AG09319 (cell line): ENCODE measurements at regions not wholly inside any gene's neighbourhood (a gene's known extent, or its start where the extent isn't known, plus 50 kb on each side); places are given as distances from the start of the nearest gene placed in this dataset.

ENCODE experiments used
- DNase-seq: peaks from one replicate; pipeline ENCODE4 v3.0.0-alpha.2; 2010; ENCODE audit warnings: low read depth; ENCODE audit errors: extremely low read depth
- CTCF ChIP-seq: IDR thresholded peaks from 2 replicates; pipeline ENCODE4 v1.5.1; 2011; ENCODE audit warnings: low read depth, mild to moderate bottlenecking, inconsistent platforms, low read length, moderate library complexity

GRCh38 chr5:18932081-18932480, 1055.9 kb downstream of the CDH18 start:
- TF ChIP-seq CTCF: no peak

GRCh38 chr5:18944771-18945170, 1043.2 kb downstream of the CDH18 start:
- DNase-seq: no peak
- no peak for TF ChIP-seq CTCF

More at GRCh38 chr5:18932081-18932480, 1055.9 kb downstream of the CDH18 start:
- DNase-seq: no peak

- DNase-seq: no peak
- no peak for TF ChIP-seq CTCF
These were observed 1033.8 kb downstream of the CDH18 start for GRCh38 chr5:18954239-18954638.

- no peak for DNase-seq
- no peak for TF ChIP-seq CTCF
These were observed 1028.5 kb downstream of the CDH18 start for GRCh38 chr5:18959535-18959934.

GRCh38 chr5:18961234-18961633, 1026.8 kb downstream of the CDH18 start:
- no peak for TF ChIP-seq CTCF
- no peak for DNase-seq

GRCh38 chr5:18965893-18966292, 1022.1 kb downstream of the CDH18 start:
- no peak for TF ChIP-seq CTCF
- DNase-seq: no peak

- no peak for DNase-seq
- no peak for TF ChIP-seq CTCF
These were observed 1020.4 kb downstream of the CDH18 start for GRCh38 chr5:18967637-18968036.
